H9 (cell line): ENCODE measurements at regions not wholly inside any gene's neighbourhood (a gene's known extent, or its start where the extent isn't known, plus 50 kb on each side); places are given as distances from the start of the nearest gene placed in this dataset.

Source experiments
- DNase-seq: peaks from one replicate; pipeline ENCODE4 v3.0.0-alpha.2; 2017
- H2AFZ ChIP-seq: one replicate; pipeline ENCODE4 v1.6.1; 2013; ENCODE audit warnings: mild to moderate bottlenecking, low read length, control low read depth, moderate library complexity
- H2AK5ac ChIP-seq: 2 replicates; pipeline ENCODE4 v1.6.1; 2013; ENCODE audit warnings: low read length, control low read depth, mixed read lengths; ENCODE audit not compliant: insufficient read length
- H2BK120ac ChIP-seq: one replicate; pipeline ENCODE4 v1.6.1; 2013; ENCODE audit warnings: low read depth, mild to moderate bottlenecking, low read length, control low read depth, inconsistent platforms; ENCODE audit not compliant: poor library complexity, severe bottlenecking
- H2BK12ac ChIP-seq: 2 replicates; pipeline ENCODE4 v1.6.1; 2013; ENCODE audit warnings: low read length, control low read depth, mixed read lengths, low read depth; ENCODE audit not compliant: insufficient read length
- H2BK15ac ChIP-seq: 2 replicates; pipeline ENCODE4 v1.6.1; 2013; ENCODE audit warnings: low read depth, low read length, control low read depth
- H2BK20ac ChIP-seq: one replicate; pipeline ENCODE4 v1.6.1; 2013; ENCODE audit warnings: low read depth, mild to moderate bottlenecking, low read length, control low read depth, inconsistent platforms; ENCODE audit not compliant: poor library complexity, severe bottlenecking
- H2BK5ac ChIP-seq: 2 replicates; pipeline ENCODE4 v1.6.1; 2013; ENCODE audit warnings: low read length, control low read depth, mixed read lengths; ENCODE audit not compliant: insufficient read length
- H3K14ac ChIP-seq: 2 replicates; pipeline ENCODE4 v1.6.1; 2013; ENCODE audit warnings: low read length, control low read depth; ENCODE audit not compliant: insufficient read depth
- H3K18ac ChIP-seq: 2 replicates; pipeline ENCODE4 v1.6.1; 2013; ENCODE audit warnings: low read depth, mild to moderate bottlenecking, mixed read lengths, low read length, control low read depth; ENCODE audit not compliant: insufficient read length
- H3K23ac ChIP-seq: 2 replicates; pipeline ENCODE4 v1.6.1; 2013; ENCODE audit warnings: low read length, control low read depth, mixed read lengths, low read depth; ENCODE audit not compliant: insufficient read length
- H3K23me2 ChIP-seq: 2 replicates; pipeline ENCODE4 v1.6.1; 2013; ENCODE audit warnings: low read depth, mild to moderate bottlenecking, mixed read lengths, low read length, control low read depth; ENCODE audit not compliant: insufficient read length, poor library complexity, severe bottlenecking
- H3K27ac ChIP-seq: 2 replicates; pipeline ENCODE4 v1.5.1; 2013; ENCODE audit warnings: low read length, control low read depth, mixed read lengths, low read depth; ENCODE audit not compliant: insufficient read length
- H3K27me3 ChIP-seq: 2 replicates; pipeline ENCODE4 v1.6.1; 2013; ENCODE audit warnings: low read length, control low read depth, inconsistent platforms; ENCODE audit not compliant: insufficient read depth
- H3K4ac ChIP-seq: 2 replicates; pipeline ENCODE4 v1.6.1; 2013; ENCODE audit warnings: low read depth, mild to moderate bottlenecking, control low read depth, inconsistent platforms, low read length, moderate library complexity
- H3K4me1 ChIP-seq: 2 replicates; pipeline ENCODE4 v1.6.1; 2013; ENCODE audit warnings: low read length, control low read depth, inconsistent platforms; ENCODE audit not compliant: insufficient read depth
- H3K4me2 ChIP-seq: 2 replicates; pipeline ENCODE4 v1.6.1; 2013; ENCODE audit warnings: low read length, control low read depth, mixed read lengths; ENCODE audit not compliant: insufficient read length, insufficient read depth
- H3K56ac ChIP-seq: 2 replicates; pipeline ENCODE4 v1.6.1; 2013; ENCODE audit warnings: low read depth, mild to moderate bottlenecking, mixed read lengths, low read length, control low read depth; ENCODE audit not compliant: insufficient read length
- H3K79me1 ChIP-seq: 2 replicates; pipeline ENCODE4 v1.6.1; 2013; ENCODE audit warnings: low read depth, mild to moderate bottlenecking, moderate library complexity, low read length, control low read depth, inconsistent platforms; ENCODE audit not compliant: insufficient read depth, poor library complexity, severe bottlenecking
- H3K79me2 ChIP-seq: 2 replicates; pipeline ENCODE4 v1.6.1; 2013; ENCODE audit warnings: low read length, control low read depth, inconsistent platforms; ENCODE audit not compliant: insufficient read depth
- H3K9ac ChIP-seq: 2 replicates; pipeline ENCODE4 v1.6.1; 2013; ENCODE audit warnings: low read length, control low read depth, mixed read lengths; ENCODE audit not compliant: insufficient read length; ENCODE audit errors: extremely low read depth
- H3K9me3 ChIP-seq: one replicate; pipeline ENCODE4 v1.6.1; 2013; ENCODE audit warnings: low read depth, low read length, inconsistent platforms; ENCODE audit not compliant: control insufficient read depth
- H3T11ph ChIP-seq: one replicate; pipeline ENCODE4 v1.6.1; 2013; ENCODE audit warnings: mild to moderate bottlenecking, low read length, control low read depth, inconsistent platforms
- H4K20me1 ChIP-seq: one replicate; pipeline ENCODE4 v1.6.1; 2013; ENCODE audit not compliant: control insufficient read depth, insufficient read length, insufficient read depth
- H4K5ac ChIP-seq: 2 replicates; pipeline ENCODE4 v1.6.1; 2013; ENCODE audit warnings: low read depth, mild to moderate bottlenecking, mixed read lengths, low read length, control low read depth; ENCODE audit not compliant: insufficient read length
- H4K8ac ChIP-seq: replicated peaks from 2 replicates; pipeline ENCODE4 v1.6.1; 2013; ENCODE audit warnings: low read length, control low read depth, mixed read lengths, low read depth; ENCODE audit not compliant: insufficient read length
- H4K91ac ChIP-seq: 2 replicates; pipeline ENCODE4 v1.6.1; 2013; ENCODE audit warnings: low read depth, mild to moderate bottlenecking, moderate library complexity, mixed read lengths, low read length, control low read depth; ENCODE audit not compliant: insufficient read length
- H3K27ac Mint-ChIP-seq, 3 experiments: 2 replicates in 2 of 3; 3 replicates in 1 of 3; pipeline ENCODE4 v1.8.0; 2020 to 2021; ENCODE audit warnings: mixed read lengths in 3 of 3, mild to moderate bottlenecking in 1 of 3, moderate library complexity in 1 of 3
- H3K27me3 Mint-ChIP-seq: 2 replicates; pipeline ENCODE4 v1.8.0; 2021; ENCODE audit warnings: low read depth, mild to moderate bottlenecking, moderate library complexity, mixed read lengths
- H3K36me3 Mint-ChIP-seq, 3 experiments: 2 replicates in 2 of 3; 3 replicates in 1 of 3; pipeline ENCODE4 v1.8.0; 2020 to 2021; ENCODE audit warnings: low read depth in 3 of 3, mixed read lengths in 3 of 3; ENCODE audit not compliant: insufficient read depth in 1 of 3
- H3K4me1 Mint-ChIP-seq, 2 experiments: 2 replicates each; pipeline ENCODE4 v1.8.0; 2020; ENCODE audit warnings: mixed read lengths in 2 of 2
- H3K4me3 Mint-ChIP-seq, 2 experiments: 2 replicates in 1 of 2; 3 replicates in 1 of 2; pipeline ENCODE4 v1.8.0; 2020 to 2021; ENCODE audit warnings: mild to moderate bottlenecking in 2 of 2, mixed read lengths in 2 of 2, moderate library complexity in 1 of 2
- H3K9me3 Mint-ChIP-seq, 2 experiments: 2 replicates in 1 of 2; 3 replicates in 1 of 2; pipeline ENCODE4 v1.8.0; 2020; ENCODE audit warnings: mild to moderate bottlenecking in 2 of 2, mixed read lengths in 2 of 2, moderate library complexity in 1 of 2
- WGBS: extraction: QIAGEN DNeasy Blood & Tissue Kit; methylation state at CpG from one replicate; pipeline ENCODE4 v1.1.7; 2013; ENCODE audit warnings: missing lambda C conversion rate, low lambda C conversion rate, mixed read lengths; ENCODE audit not compliant: insufficient read length; ENCODE audit errors: extremely low coverage; 5-methylcytosine and 5-hydroxymethylcytosine counted together
- TF ChIP-seq, protein P1 (sequence below): fragments of 200-600 bp; sonication (generic); conservative IDR thresholded peaks from 3 replicates; pipeline ENCODE4 v1.8.0; 2021; ENCODE audit warnings: antibody characterized with exemption, mild to moderate bottlenecking

DNA sequence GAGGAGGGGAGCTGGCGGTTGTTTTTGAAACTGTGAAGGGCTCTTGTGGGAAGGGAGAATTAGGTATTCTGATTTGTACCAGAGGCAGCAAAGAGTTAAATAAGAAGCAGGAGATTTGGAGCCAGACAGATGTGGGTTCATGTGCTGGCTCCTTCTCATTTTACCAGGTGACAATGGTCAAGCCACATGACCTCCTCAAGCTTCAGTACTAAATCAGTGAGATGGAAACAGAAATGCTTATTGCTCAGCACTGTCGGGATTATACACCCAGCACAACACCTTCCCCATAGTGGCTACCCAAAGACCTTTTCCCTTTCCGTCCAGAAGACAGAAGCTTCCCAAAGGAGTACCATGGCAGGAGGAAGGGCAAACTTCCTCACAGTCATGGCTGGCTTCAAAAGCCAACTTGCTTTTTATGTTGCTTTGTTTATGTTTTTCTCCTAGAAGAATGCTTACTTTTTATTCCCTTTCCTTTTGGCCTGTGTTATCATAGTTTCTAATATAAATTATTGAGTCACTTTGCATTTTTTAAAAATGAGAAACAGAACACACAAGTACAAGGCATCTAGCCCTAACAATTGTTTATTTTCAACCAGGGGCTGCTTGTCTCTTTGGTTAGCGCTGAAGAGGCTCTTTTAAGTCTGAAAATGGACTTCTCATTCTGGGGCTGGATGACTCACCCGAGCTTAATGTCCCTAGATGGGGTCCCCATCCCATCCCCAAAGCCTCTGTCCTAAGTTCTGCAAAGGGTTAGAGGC lies 181.5 kb upstream of the ZBED5 start:
- Histone ChIP-seq H4K5ac (no peak overlapping the region), H3K79me2 (no peaks in the 10 kb centered on the region), H3T11ph (no peak overlapping the region), H4K91ac (no peak overlapping the region), H2BK20ac (no peak overlapping the region), H3K9ac (no peak overlapping the region), H3K9me3 (no peaks in the 10 kb centered on the region), H3K23me2 (no peaks in the 10 kb centered on the region), H3K56ac (no peak overlapping the region), H2BK5ac (no peak overlapping the region), H3K18ac (no peak overlapping the region), H2BK12ac (no peak overlapping the region), H3K4ac (no peak overlapping the region), H3K27me3 (no peaks in the 10 kb centered on the region), H3K23ac (no peak overlapping the region), H2AK5ac (no peak overlapping the region), H2BK120ac (no peak overlapping the region), H4K20me1 (no peaks in the 10 kb centered on the region), H3K4me1 (no peaks in the 10 kb centered on the region), H3K14ac (no peak overlapping the region), H2AFZ (no peak overlapping the region), H2BK15ac (no peak overlapping the region), H3K79me1 (no peaks in the 10 kb centered on the region), H3K27ac (no peak overlapping the region), H4K8ac (no peak overlapping the region), H3K4me2 (no peak overlapping the region)
- DNase-seq = no peak
- Mint-ChIP-seq H3K4me3 (no peak overlapping the region), H3K4me1 (peaks cover 4% of the 10 kb centered on the region in 2 experiments; a peak in 3 of 4 replicates), H3K27ac (no peak overlapping the region; a peak in 1 of 7 replicates), H3K9me3 (no peaks in the 10 kb centered on the region), H3K36me3 (no peaks in the 10 kb centered on the region), H3K27me3 (no peaks in the 10 kb centered on the region; the same call in 1 of the 2 replicates)
- TF ChIP-seq, protein P1, sequence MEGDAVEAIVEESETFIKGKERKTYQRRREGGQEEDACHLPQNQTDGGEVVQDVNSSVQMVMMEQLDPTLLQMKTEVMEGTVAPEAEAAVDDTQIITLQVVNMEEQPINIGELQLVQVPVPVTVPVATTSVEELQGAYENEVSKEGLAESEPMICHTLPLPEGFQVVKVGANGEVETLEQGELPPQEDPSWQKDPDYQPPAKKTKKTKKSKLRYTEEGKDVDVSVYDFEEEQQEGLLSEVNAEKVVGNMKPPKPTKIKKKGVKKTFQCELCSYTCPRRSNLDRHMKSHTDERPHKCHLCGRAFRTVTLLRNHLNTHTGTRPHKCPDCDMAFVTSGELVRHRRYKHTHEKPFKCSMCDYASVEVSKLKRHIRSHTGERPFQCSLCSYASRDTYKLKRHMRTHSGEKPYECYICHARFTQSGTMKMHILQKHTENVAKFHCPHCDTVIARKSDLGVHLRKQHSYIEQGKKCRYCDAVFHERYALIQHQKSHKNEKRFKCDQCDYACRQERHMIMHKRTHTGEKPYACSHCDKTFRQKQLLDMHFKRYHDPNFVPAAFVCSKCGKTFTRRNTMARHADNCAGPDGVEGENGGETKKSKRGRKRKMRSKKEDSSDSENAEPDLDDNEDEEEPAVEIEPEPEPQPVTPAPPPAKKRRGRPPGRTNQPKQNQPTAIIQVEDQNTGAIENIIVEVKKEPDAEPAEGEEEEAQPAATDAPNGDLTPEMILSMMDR = no peak
- WGBS = no CpG with 5 or more reads among the region's 5 CpGs
